Liver (tissue), 8 donors: ENCODE measurements at regions not wholly inside any gene's neighbourhood (a gene's known extent, or its start where the extent isn't known, plus 50 kb on each side); places are given as distances from the start of the nearest gene placed in this dataset.

Experiments
- DNase-seq: peaks from one replicate; pipeline ENCODE4 v3.0.0-alpha.2; 2017; ENCODE audit warnings: low spot score
- H3K27ac ChIP-seq, 2 donors: one replicate each; pipeline ENCODE4 v1.7.0; 2013; ENCODE audit warnings: inconsistent platforms in 2 of 2, low read length in 2 of 2, control low read depth in 1 of 2, low read depth in 1 of 2, mild to moderate bottlenecking in 1 of 2
- H3K27me3 ChIP-seq, 4 donors: one replicate each; pipeline versions ENCODE4 v1.6.1 to v1.7.0; 2013; ENCODE audit warnings: low read length in 3 of 4, inconsistent platforms in 1 of 4, mild to moderate bottlenecking in 1 of 4, moderate library complexity in 1 of 4; ENCODE audit not compliant: control insufficient read depth in 4 of 4, insufficient read depth in 4 of 4
- H3K36me3 ChIP-seq, 4 donors: one replicate each; pipeline versions ENCODE4 v1.6.1 to v1.7.0; 2013; ENCODE audit warnings: low read length in 3 of 4, mild to moderate bottlenecking in 3 of 4, low read depth in 1 of 4, moderate library complexity in 1 of 4; ENCODE audit not compliant: control insufficient read depth in 4 of 4, insufficient read depth in 3 of 4
- H3K4me1 ChIP-seq, 4 donors: one replicate each; pipeline versions ENCODE4 v1.6.1 to v1.7.0; 2013; ENCODE audit warnings: low read length in 3 of 4, mild to moderate bottlenecking in 3 of 4, moderate library complexity in 1 of 4; ENCODE audit not compliant: control insufficient read depth in 4 of 4, insufficient read depth in 4 of 4
- H3K4me3 ChIP-seq, 3 donors: one replicate each; pipeline versions ENCODE4 v1.6.1 to v1.7.0; 2013; ENCODE audit warnings: low read length in 3 of 3, control low read depth in 1 of 3, low read depth in 1 of 3, mild to moderate bottlenecking in 1 of 3
- H3K9ac ChIP-seq, 2 donors: one replicate each; pipeline ENCODE4 v1.7.0; 2013; ENCODE audit warnings: low read length in 2 of 2, mild to moderate bottlenecking in 2 of 2, moderate library complexity in 2 of 2, control low read depth in 1 of 2, low read depth in 1 of 2
- H3K9me3 ChIP-seq, 4 donors: one replicate each; pipeline versions ENCODE4 v1.6.1 to v1.7.0; 2013; ENCODE audit warnings: low read length in 3 of 4; ENCODE audit not compliant: control insufficient read depth in 4 of 4
- EGR1 ChIP-seq, 2 donors: IDR thresholded peaks; 2 replicates each; pipeline ENCODE4 v1.6.1; 2016 to 2018; ENCODE audit warnings: antibody characterized with exemption in 2 of 2, low read depth in 2 of 2
- FOXA1 ChIP-seq: IDR thresholded peaks from 2 replicates; pipeline ENCODE4 v1.6.1; 2016; ENCODE audit warnings: antibody characterized with exemption
- FOXA2 ChIP-seq: IDR thresholded peaks from 2 replicates; pipeline ENCODE4 v1.6.1; 2016; ENCODE audit warnings: antibody characterized with exemption
- GABPA ChIP-seq, 2 donors: IDR thresholded peaks in 1 of 2; conservative IDR thresholded peaks in 1 of 2; 2 replicates each; pipeline ENCODE4 v1.6.1; 2016; ENCODE audit warnings: antibody characterized with exemption in 2 of 2, mild to moderate bottlenecking in 1 of 2, moderate library complexity in 1 of 2
- HNF4A ChIP-seq, 2 donors: conservative IDR thresholded peaks; 2 replicates each; pipeline ENCODE4 v1.6.1; 2016; ENCODE audit warnings: antibody characterized with exemption in 2 of 2, mild to moderate bottlenecking in 2 of 2
- HNF4G ChIP-seq: IDR thresholded peaks from 2 replicates; pipeline ENCODE4 v1.6.1; 2016; ENCODE audit warnings: antibody characterized with exemption
- JUND ChIP-seq, 2 donors: IDR thresholded peaks; 2 replicates each; pipeline ENCODE4 v1.6.1; 2016; ENCODE audit warnings: antibody characterized with exemption in 2 of 2
- NR2F2 ChIP-seq: IDR thresholded peaks from 2 replicates; pipeline ENCODE4 v1.6.1; 2016; ENCODE audit warnings: antibody characterized with exemption
- RXRA ChIP-seq, 2 donors: IDR thresholded peaks; 2 replicates each; pipeline ENCODE4 v1.6.1; 2017 to 2018; ENCODE audit warnings: antibody characterized with exemption in 2 of 2, mild to moderate bottlenecking in 1 of 2
- SP1 ChIP-seq: IDR thresholded peaks from 2 replicates; pipeline ENCODE4 v1.6.1; 2018; ENCODE audit warnings: antibody characterized with exemption, mild to moderate bottlenecking
- TAF1 ChIP-seq: conservative IDR thresholded peaks from 2 replicates; pipeline ENCODE4 v1.6.1; 2016; ENCODE audit warnings: antibody characterized with exemption, mild to moderate bottlenecking
- YY1 ChIP-seq: IDR thresholded peaks from 2 replicates; pipeline ENCODE4 v1.6.1; 2016; ENCODE audit warnings: antibody characterized with exemption, mild to moderate bottlenecking
- WGBS: extraction: QIAGEN DNeasy Blood & Tissue Kit; methylation state at CpG from one replicate; pipeline ENCODE4 v1.1.7; 2013; 5-methylcytosine and 5-hydroxymethylcytosine counted together
- TF ChIP-seq, protein P1 (sequence below): IDR thresholded peaks from 2 replicates; pipeline ENCODE4 v1.6.1; 2016; ENCODE audit warnings: antibody characterized with exemption
- TF ChIP-seq, protein P2 (sequence below): IDR thresholded peaks from 2 replicates; pipeline ENCODE4 v1.6.1; 2016; ENCODE audit warnings: antibody characterized with exemption
- TF ChIP-seq, protein P3 (sequence below): IDR thresholded peaks from 2 replicates; pipeline ENCODE4 v1.6.1; 2016; ENCODE audit warnings: antibody characterized with exemption
- TF ChIP-seq, protein P4 (sequence below): fragments of 150-350 bp; IDR thresholded peaks from 2 replicates; pipeline ENCODE4 v1.5.1; 2017; ENCODE audit warnings: improper control_type of control experiment, low read depth, low read length; ENCODE audit not compliant: missing input control
- donor health status: healthy.
- donor health status: healthy.
- donor health status: healthy.
- donor health status: healthy.
- donor health status: healthy.

DNA sequence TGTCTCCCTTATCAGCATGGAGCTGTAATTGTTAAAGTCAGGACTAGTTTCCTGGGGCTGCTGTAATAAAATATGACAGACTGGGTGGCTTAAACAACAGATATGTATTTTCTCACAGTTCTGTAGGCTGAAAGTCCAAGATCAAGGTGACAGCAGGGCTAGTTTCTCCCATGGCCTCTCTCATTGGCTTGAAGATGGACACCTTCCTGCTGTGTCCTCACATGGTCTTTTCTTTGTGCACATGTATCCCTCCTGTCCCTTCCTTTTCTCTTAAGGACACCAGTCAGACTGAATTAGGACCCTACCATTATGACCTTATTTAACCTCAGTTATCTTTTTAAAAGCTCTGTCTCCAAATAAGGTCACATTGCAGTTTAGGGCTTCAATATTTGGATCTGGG lies 700.5 kb upstream of the MEF2C start:
- Histone ChIP-seq H3K27me3 (no peaks in the 10 kb centered on the region), H3K9me3 (peaks cover 0 to 4% (median 2%) of the 10 kb centered on the region in 4 donors), H3K4me3 (no peak overlapping the region), H3K36me3 (no peaks in the 10 kb centered on the region), H3K27ac (no peak overlapping the region), H3K4me1 (no peaks in the 10 kb centered on the region), H3K9ac (no peak overlapping the region)
- no peak for DNase-seq
- no peak for TF ChIP-seq NR2F2
- no peak for TF ChIP-seq HNF4G
- TF ChIP-seq, protein P1, sequence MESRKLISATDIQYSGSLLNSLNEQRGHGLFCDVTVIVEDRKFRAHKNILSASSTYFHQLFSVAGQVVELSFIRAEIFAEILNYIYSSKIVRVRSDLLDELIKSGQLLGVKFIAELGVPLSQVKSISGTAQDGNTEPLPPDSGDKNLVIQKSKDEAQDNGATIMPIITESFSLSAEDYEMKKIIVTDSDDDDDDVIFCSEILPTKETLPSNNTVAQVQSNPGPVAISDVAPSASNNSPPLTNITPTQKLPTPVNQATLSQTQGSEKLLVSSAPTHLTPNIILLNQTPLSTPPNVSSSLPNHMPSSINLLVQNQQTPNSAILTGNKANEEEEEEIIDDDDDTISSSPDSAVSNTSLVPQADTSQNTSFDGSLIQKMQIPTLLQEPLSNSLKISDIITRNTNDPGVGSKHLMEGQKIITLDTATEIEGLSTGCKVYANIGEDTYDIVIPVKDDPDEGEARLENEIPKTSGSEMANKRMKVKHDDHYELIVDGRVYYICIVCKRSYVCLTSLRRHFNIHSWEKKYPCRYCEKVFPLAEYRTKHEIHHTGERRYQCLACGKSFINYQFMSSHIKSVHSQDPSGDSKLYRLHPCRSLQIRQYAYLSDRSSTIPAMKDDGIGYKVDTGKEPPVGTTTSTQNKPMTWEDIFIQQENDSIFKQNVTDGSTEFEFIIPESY, result no peak
- TF ChIP-seq FOXA1, result no peak
- TF ChIP-seq, protein P2, sequence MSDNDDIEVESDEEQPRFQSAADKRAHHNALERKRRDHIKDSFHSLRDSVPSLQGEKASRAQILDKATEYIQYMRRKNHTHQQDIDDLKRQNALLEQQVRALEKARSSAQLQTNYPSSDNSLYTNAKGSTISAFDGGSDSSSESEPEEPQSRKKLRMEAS, result no peak
- no peak for TF ChIP-seq EGR1 (IDR thresholded peaks at IDR 0.05; ENCODE audit: low read depth in 2 of 2)
- TF ChIP-seq RXRA (IDR thresholded peaks at IDR 0.05), result no peak
- no peak for TF ChIP-seq FOXA2
- TF ChIP-seq GABPA (IDR thresholded peaks at IDR 0.05 in 1 of 2, conservative IDR thresholded peaks at IDR 0.05 in 1 of 2), result no peak

DNA sequence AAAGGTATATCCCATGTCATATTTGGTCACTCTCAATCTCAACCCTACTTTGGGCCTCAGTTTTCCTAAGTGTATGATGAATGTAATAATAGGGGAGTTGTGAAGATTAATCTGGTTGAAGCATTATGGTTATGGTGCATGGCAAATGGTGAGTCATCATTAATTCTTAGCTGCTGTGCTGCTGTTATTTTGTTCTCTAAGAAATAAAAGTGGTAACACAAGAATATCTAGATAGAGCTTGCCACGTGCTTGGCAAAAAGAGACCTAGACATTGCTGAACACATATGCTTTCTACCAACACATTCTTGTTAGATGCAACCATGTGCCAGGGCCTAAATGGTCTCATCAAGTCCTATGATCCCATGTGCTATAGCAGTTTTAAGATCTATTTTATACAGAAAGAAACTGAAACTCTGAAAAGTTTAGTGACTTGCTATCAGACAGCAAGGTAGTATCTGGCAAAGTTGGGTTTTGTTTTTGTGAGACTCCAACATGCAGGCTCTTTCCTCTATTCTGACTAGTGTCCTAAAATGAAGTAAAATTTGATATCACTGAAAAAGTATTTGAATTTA lies 699.9 kb upstream of the MEF2C start:
- no peak overlapping the region for H3K27ac ChIP-seq
- H3K4me1 ChIP-seq, result no peaks in the 10 kb centered on the region
- H3K36me3 ChIP-seq, result no peaks in the 10 kb centered on the region
- TF ChIP-seq GABPA (IDR thresholded peaks at IDR 0.05 in 1 of 2, conservative IDR thresholded peaks at IDR 0.05 in 1 of 2) (no peak), JUND (IDR thresholded peaks at IDR 0.05) (no peak), HNF4G (no peak), HNF4A (conservative IDR thresholded peaks at IDR 0.05) (no peak), NR2F2 (no peak), TAF1 (no peak), RXRA (IDR thresholded peaks at IDR 0.05) (no peak), YY1 (no peak), SP1 (no peak), FOXA2 (no peak)
- TF ChIP-seq, protein P3, sequence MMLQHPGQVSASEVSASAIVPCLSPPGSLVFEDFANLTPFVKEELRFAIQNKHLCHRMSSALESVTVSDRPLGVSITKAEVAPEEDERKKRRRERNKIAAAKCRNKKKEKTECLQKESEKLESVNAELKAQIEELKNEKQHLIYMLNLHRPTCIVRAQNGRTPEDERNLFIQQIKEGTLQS, result no peak
- TF ChIP-seq, protein P2, result no peak
- H3K9ac ChIP-seq, result no peak overlapping the region
- WGBS, result 77% methylated on average over 1 of the region's 1 CpG
- H3K4me3 ChIP-seq, result no peak overlapping the region
- no peak for DNase-seq
- H3K27me3 ChIP-seq, result no peaks in the 10 kb centered on the region
- peaks cover 0 to 4% (median 2%) of the 10 kb centered on the region in 4 donors for H3K9me3 ChIP-seq

DNA sequence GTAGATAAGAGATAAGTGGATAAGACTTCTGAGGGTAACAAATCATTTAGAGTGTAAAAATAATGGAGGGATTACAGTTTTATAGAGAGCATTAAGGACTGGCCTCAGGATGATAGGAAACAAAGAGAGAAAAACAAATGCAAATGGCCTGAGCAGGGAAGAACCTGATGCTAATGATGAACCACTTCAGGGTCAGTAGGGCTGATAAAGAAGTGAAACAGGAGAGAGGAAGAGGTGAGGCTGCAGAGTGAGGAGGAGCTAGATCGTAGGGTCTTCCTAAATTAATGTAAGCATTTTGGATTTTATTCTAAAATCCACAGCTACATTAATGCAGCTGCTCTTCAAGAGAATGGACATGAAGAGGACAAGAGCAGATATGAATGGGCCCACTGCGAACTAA lies 698.0 kb upstream of the MEF2C start:
- no peak for TF ChIP-seq RXRA (IDR thresholded peaks at IDR 0.05)
- TF ChIP-seq, protein P4, sequence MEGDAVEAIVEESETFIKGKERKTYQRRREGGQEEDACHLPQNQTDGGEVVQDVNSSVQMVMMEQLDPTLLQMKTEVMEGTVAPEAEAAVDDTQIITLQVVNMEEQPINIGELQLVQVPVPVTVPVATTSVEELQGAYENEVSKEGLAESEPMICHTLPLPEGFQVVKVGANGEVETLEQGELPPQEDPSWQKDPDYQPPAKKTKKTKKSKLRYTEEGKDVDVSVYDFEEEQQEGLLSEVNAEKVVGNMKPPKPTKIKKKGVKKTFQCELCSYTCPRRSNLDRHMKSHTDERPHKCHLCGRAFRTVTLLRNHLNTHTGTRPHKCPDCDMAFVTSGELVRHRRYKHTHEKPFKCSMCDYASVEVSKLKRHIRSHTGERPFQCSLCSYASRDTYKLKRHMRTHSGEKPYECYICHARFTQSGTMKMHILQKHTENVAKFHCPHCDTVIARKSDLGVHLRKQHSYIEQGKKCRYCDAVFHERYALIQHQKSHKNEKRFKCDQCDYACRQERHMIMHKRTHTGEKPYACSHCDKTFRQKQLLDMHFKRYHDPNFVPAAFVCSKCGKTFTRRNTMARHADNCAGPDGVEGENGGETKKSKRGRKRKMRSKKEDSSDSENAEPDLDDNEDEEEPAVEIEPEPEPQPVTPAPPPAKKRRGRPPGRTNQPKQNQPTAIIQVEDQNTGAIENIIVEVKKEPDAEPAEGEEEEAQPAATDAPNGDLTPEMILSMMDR, result no peak
- Histone ChIP-seq H3K4me1 (no peaks in the 10 kb centered on the region), H3K27ac (no peak overlapping the region), H3K9me3 (peaks cover 0 to 4% (median 1%) of the 10 kb centered on the region in 4 donors), H3K9ac (no peak overlapping the region), H3K4me3 (no peak overlapping the region), H3K27me3 (no peaks in the 10 kb centered on the region), H3K36me3 (no peaks in the 10 kb centered on the region)
- WGBS, result 72% methylated on average over 2 of the region's 2 CpGs
- DNase-seq, result no peak
